ENCODE measurements at regions not wholly inside any gene's neighbourhood (a gene's known extent, or its start where the extent isn't known, plus 50 kb on each side); places are given as distances from the start of the nearest gene placed in this dataset.

DNA sequence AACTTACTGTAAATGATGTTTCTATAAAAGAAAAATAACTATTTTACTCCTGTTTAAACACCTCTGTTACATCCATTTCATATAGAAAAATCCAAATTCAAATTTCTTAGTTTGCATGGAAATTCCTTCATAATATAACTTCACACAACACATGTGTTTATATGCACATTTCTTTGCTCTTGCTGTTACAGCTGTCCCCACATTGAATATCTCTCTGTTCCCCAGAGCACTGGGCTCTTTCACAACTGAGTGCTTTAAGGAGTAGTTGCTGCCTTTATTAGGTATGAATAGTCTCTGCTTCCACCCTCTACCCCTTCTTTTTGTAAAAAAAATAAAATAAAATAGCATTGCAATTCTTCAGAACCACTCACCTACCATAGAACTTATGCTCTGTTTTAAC is 287.0 kb downstream of the OLFM3 start:
- no peak for DNase-seq (ENCODE audit: low read depth)

DNA sequence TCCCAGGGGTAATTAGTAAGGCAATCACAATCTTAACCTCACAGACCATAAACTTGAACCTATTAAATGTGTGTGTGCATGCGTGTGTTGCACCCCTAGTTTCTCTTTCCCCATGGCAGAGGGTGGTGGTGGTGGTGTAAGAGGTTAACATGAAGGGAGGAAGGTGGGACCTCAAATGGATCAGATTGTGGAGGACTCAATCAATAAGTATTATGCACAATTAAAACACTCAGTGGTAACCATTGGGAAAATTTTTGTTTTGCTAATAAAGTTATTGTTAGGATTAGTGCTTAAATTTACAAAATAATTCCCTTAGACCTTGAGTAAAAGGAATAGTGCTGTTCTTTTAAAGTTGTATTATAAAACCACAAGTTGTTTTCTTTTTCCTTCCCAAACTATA is 283.0 kb downstream of the OLFM3 start:
- no peak for DNase-seq (ENCODE audit: low read depth)

DNA sequence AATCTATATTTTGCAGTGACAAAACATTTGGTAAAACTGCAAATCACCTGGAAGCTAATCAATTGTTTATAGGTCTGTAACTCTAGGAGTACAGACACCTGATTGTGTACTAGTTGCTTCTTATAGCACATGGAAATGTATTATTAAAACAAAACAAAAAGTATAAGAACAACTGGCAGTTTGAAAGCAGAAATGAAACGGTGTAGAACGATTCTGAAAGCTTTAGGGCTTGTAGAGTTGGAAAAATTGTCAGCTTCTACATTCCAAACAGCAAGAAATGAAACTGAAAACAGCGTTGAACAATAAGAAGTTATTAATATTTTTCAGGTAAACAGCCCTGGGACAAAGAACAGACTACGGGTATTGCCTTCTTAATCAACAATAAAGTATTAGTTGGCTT is 273.3 kb downstream of the OLFM3 start:
- no peak for DNase-seq (ENCODE audit: low read depth)

DNA sequence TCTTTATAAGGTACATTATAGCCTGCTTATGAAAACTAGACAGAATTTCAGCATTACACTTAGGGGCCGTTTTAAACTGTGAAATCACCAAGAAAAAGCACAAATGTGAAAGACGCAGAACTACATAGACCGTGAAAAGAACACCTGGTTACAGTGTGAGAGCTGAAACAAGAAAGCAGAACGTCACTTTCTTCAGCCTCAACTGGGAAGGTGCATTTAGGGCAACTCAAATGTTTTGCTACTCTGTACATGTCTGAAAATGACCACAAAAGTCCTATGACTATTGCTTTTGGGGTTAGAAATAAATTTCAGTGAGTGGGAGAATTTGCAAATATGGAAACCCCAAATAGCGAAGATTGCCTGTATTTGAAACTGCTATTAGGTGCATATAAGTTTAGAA is 268.7 kb downstream of the OLFM3 start:
- no peak for DNase-seq (ENCODE audit: low read depth)

DNA sequence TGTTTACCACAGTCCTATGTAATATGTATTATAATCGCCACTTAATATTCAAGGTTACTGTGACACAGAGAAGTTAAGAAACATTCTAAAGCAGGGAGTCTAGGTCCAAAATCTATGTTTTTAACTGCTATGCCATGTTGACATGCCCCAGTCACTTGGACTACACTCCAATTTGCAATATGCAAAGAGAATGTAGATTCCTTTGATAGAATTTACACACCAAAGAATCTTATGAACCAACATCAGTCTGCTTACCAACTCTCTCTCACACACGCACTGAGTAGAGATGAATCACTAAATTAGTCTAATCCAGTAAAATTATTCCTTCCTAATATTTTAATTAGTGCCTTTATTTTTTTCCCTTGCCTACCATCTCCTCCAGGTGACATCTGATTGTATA is 266.2 kb downstream of the OLFM3 start:
- no peak for DNase-seq (ENCODE audit: low read depth)

DNA sequence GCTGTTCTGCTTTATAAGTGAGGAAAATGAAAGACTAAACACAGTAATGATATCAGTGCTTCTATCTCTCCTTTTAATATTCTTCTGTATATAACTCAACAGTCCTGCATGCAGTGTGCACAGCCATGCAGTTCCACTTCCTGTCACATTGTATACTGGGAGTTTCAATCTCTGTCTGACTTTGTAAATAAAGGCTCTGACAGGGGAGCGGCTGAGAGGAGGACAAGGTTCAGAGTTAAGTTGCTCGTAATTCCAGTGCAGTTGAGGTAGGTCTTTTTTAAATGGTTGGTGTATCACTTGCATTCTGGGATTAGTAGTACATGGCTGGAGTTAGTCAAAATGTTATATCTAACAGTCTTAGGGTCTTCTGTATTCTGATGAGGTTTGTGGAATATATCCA is 264.5 kb downstream of the OLFM3 start:
- DNase-seq (ENCODE audit: low read depth): no peak

DNA sequence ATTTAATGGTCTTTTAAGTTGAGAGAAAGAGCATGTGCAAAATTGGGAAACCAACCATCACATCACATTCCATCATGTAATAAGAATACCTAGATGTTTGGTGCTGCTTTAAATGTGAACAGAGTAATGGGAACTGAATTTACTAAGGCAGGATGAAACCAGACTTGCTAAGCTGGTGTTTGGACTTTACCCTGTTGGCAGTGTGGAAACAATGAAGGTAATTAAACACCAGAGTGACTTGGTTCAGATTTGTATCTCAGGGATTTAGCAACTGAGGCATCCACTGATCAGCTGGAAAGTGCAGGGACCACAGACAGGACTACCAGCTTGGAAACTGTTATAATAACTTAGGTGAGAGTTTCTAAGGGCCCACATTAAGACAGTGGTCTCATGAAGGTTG is 263.4 kb downstream of the OLFM3 start:
- no peak for DNase-seq (ENCODE audit: low read depth)

DNA sequence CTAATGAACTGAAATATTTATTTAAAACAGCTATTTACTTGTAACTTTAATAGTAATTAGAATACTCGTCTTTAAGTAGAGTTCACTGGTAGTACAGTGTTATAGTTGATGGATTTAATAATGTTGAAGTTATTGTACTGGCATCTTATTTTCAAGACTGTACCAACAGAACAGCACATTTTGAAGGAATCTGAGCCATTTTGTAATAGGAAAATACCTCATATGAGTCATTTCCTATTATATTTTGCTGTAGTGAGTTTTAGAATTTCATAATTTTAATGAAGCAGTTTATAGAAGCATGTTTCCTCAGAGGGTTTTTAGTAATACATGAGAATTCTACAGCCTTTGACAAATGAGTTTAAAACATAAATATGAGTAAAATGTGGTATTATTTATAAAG is 258.3 kb downstream of the OLFM3 start:
- no peak for DNase-seq (ENCODE audit: low read depth)

DNA sequence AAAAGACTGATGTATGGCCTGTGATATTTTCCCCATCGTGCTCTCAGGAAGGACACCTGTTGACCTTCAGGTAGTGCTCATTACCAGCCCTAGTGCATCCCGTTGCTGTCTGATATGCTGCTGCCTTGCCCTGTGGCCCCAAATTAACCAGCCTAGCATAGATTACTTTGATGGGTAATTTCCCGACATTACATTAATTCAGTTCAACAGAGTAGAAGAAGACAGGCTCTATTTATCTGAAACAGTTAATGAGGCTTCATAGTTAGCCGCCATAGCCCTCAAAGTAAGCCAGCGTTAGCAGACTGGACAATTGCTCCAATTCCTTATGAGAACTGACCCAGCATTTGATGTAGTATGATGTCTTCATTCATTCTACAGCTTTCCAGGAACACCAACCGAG is 257.6 kb downstream of the OLFM3 start:
- no peak for DNase-seq (ENCODE audit: low read depth)

DNA sequence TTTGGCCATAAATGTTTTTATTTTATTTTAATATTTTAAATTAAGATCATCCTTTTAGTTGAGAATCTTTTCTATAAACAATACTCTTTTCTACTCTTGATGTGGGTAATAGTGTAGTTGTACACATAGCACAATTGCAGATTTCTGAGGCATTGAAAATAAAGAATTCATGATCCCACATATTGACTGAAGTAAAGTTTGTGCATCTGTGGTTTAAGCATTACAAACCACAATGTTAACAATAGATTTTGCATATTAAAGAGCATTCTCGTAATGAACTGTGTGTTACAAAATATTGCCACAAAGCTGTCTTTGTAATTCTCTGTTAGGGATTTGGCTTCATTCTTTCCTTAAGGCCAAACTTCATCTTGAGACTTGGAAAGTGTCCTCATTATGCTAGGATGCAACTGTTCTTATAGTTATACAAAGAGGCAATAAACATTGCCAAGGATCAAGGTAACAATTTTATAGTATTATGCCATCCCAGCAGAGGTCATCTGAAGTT is 256.8 kb downstream of the OLFM3 start:
- DNase-seq (ENCODE audit: low read depth): no peak

DNA sequence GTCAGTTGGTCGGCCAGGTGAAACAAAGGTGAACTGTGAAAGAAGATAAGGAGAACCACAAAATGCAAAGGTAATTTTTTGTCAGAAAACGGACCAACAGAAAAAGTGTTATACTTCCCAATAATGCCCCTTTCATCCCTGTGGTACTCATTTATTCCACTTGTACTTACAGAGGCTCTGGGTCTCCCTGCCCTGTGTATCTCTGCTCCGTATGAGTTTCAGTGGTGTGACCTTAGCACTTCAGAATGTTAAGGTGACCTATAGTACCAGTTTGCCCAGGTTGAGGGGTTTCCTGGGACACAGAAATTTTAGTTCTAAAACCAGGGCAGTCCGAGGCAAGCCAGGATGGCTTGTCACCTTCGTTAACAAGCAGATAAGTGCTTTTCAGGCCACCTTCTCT is 254.8 kb downstream of the OLFM3 start:
- DNase-seq (ENCODE audit: low read depth): no peak

DNA sequence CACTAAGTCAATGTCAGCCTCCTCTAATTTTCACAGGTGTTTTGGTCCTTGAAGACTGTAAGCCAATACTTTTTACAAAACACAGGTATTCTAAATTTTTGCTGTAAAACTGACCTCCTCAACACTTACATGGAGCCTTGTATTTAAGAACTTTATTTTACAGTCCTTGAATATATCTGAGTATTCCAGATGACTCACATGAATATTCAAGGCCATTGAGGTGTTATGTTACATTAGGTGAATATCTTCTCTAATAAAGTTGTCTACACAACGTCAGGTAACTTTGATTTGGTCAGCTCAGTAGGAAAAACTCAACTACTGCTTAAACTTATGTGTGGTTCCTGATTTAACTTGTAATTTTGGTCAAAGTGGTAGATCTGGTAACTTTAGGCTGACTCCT is 254.2 kb downstream of the OLFM3 start:
- DNase-seq (ENCODE audit: low read depth): no peak

DNA sequence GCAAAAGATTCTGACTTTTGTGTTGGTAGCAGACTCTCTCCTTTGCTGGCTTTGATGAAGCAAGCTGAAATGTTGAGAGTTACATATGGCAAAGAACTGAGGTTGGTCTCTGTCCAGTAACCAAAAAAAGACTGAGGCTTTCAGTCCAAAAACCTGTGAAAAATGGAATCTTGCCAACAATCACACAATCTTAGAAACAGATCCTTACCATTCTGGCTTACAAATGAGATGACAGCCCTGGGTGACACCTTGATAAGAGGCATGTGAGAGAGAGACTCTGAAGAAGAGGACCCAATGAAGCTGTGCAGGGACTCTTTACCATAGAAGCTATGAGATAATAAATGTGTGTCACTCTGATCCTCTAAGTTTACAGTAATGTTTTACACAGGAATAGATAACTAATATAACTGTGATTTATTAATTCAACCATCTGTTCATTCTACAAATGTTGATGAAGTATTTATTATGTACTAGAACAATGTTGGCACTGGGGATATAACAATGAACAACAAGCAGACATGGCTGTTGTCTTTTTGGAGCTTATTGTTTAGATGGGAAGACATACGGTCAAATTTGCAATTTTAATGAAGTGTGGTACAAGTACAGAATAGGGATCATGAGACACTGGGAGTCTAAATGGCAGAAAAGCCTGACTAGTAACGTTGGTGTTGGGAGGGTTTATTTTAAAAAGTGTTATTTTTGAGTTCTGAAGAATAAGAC is 251.0 kb downstream of the OLFM3 start:
- DNase-seq (ENCODE audit: low read depth): no peak

DNA sequence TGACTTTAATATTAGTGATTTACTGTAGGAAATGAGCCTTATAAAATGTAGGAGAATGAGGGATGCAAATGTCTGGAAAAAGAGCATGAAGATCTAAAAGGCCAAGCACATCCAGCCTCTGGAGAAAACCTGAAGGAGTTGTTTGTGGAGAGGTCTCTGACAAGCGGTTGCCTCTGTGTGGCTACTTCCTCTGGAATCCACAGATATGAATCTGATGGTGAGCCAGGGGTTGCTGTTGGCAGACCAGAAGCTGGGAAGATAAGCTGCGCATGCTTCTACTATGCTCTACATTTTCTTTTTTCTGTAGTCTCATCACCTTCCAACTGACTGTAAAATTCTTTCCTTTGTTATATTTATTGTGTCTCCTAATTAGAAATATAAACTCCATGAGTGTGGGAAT is 248.6 kb downstream of the OLFM3 start:
- no peak for DNase-seq (ENCODE audit: low read depth)
